IPS-20b (cell line): ENCODE measurements at regions not wholly inside any gene's neighbourhood (a gene's known extent, or its start where the extent isn't known, plus 50 kb on each side); places are given as distances from the start of the nearest gene placed in this dataset.
"Not testable (repeated sequence)": the region's sequence is repeated elsewhere in the genome, so short reads cannot be mapped to it uniquely, and the experiment has no call there.

Experiments
- H3K27ac ChIP-seq: one replicate; pipeline ENCODE4 v1.5.1; 2013; ENCODE audit warnings: low read length
- H3K27me3 ChIP-seq: 2 replicates; pipeline ENCODE4 v1.6.1; 2013; ENCODE audit warnings: mild to moderate bottlenecking, low read length, inconsistent platforms; ENCODE audit not compliant: insufficient read depth
- H3K36me3 ChIP-seq: 2 replicates; pipeline ENCODE4 v1.6.1; 2013; ENCODE audit warnings: low read depth, mild to moderate bottlenecking, inconsistent platforms, low read length, moderate library complexity; ENCODE audit not compliant: insufficient read depth
- H3K4me1 ChIP-seq: 2 replicates; pipeline ENCODE4 v1.6.1; 2013; ENCODE audit warnings: mild to moderate bottlenecking, control low read depth, inconsistent platforms, low read length, moderate library complexity; ENCODE audit not compliant: insufficient read depth
- H3K4me3 ChIP-seq: 2 replicates; pipeline ENCODE4 v1.5.1; 2013; ENCODE audit warnings: mild to moderate bottlenecking, low read length, inconsistent platforms
- H3K9ac ChIP-seq: 2 replicates; pipeline ENCODE4 v1.6.1; 2013; ENCODE audit warnings: low read depth, mild to moderate bottlenecking, inconsistent platforms, low read length, moderate library complexity
- H3K9me3 ChIP-seq: 2 replicates; pipeline ENCODE4 v1.6.1; 2013; ENCODE audit warnings: mild to moderate bottlenecking, low read depth, low read length, inconsistent platforms; ENCODE audit not compliant: insufficient read depth

- H3K4me1 ChIP-seq, H3K9ac ChIP-seq, H3K27me3 ChIP-seq, H3K9me3 ChIP-seq, H3K27ac ChIP-seq, H3K4me3 ChIP-seq, H3K36me3 ChIP-seq: not testable (repeated sequence)
Observed at GRCh38 chr18:34407471-34407870, 182.8 kb upstream of the NOL4 start.

GRCh38 chr18:34411952-34412351 is 187.2 kb upstream of the NOL4 start:
- H3K27me3 ChIP-seq: no peaks in the 10 kb centered on the region
- H3K36me3 ChIP-seq: no peaks in the 10 kb centered on the region
- H3K4me3 ChIP-seq: no peak overlapping the region
- H3K4me1 ChIP-seq: no peaks in the 10 kb centered on the region
- H3K9ac ChIP-seq: no peak overlapping the region
- no peaks in the 10 kb centered on the region for H3K9me3 ChIP-seq
- H3K27ac ChIP-seq: no peak overlapping the region

GRCh38 chr18:34431042-34431441 is 206.3 kb upstream of the NOL4 start:
- Histone ChIP-seq H3K4me1 (peaks cover 9% of the 10 kb centered on the region; the same call in 1 of the 2 replicates), H3K27me3 (no peaks in the 10 kb centered on the region)

GRCh38 chr18:34444622-34445021 is 219.9 kb upstream of the NOL4 start:
- H3K27ac ChIP-seq: no peak overlapping the region
- H3K4me1 ChIP-seq: no peaks in the 10 kb centered on the region
- no peak overlapping the region for H3K4me3 ChIP-seq
- no peaks in the 10 kb centered on the region for H3K27me3 ChIP-seq
- no peaks in the 10 kb centered on the region for H3K9me3 ChIP-seq
- no peaks in the 10 kb centered on the region for H3K36me3 ChIP-seq
- H3K9ac ChIP-seq: no peak overlapping the region

More at GRCh38 chr18:34431042-34431441, 206.3 kb upstream of the NOL4 start:
- H3K9me3 ChIP-seq: peaks cover 7% of the 10 kb centered on the region; the same call in 1 of the 2 replicates
- H3K4me3 ChIP-seq: no peak overlapping the region
- no peak overlapping the region for H3K27ac ChIP-seq
- H3K36me3 ChIP-seq: peaks cover 3% of the 10 kb centered on the region; the same call in 1 of the 2 replicates
- H3K9ac ChIP-seq: no peak overlapping the region

- no peaks in the 10 kb centered on the region for H3K9me3 ChIP-seq
- no peaks in the 10 kb centered on the region for H3K27me3 ChIP-seq
Observed at GRCh38 chr18:34448662-34449061, 223.9 kb upstream of the NOL4 start.

GRCh38 chr18:34457761-34458160 is 233.0 kb upstream of the NOL4 start:
- no peak overlapping the region for H3K4me3 ChIP-seq
- H3K27ac ChIP-seq: no peak overlapping the region
- peaks cover 6% of the 10 kb centered on the region; the same call in 1 of the 2 replicates for H3K9me3 ChIP-seq
- no peaks in the 10 kb centered on the region for H3K4me1 ChIP-seq
- H3K36me3 ChIP-seq: no peaks in the 10 kb centered on the region
- no peak overlapping the region for H3K9ac ChIP-seq
- H3K27me3 ChIP-seq: no peaks in the 10 kb centered on the region

More at GRCh38 chr18:34448662-34449061, 223.9 kb upstream of the NOL4 start:
- no peak overlapping the region for H3K9ac ChIP-seq
- H3K36me3 ChIP-seq: no peaks in the 10 kb centered on the region
- H3K4me1 ChIP-seq: no peaks in the 10 kb centered on the region
- H3K4me3 ChIP-seq: no peak overlapping the region
- H3K27ac ChIP-seq: no peak overlapping the region

- Histone ChIP-seq H3K27me3 (no peaks in the 10 kb centered on the region), H3K27ac (no peak overlapping the region), H3K36me3 (no peaks in the 10 kb centered on the region), H3K9me3 (peaks cover 6% of the 10 kb centered on the region; the same call in 1 of the 2 replicates), H3K9ac (no peak overlapping the region), H3K4me1 (no peaks in the 10 kb centered on the region), H3K4me3 (no peak overlapping the region)
Observed at GRCh38 chr18:34458410-34458977, 233.8 kb upstream of the NOL4 start.

- H3K9ac ChIP-seq: no peak overlapping the region
- peaks cover 6% of the 10 kb centered on the region; the same call in 1 of the 2 replicates for H3K9me3 ChIP-seq
- H3K27ac ChIP-seq: no peak overlapping the region
- no peak overlapping the region for H3K4me3 ChIP-seq
- no peaks in the 10 kb centered on the region for H3K4me1 ChIP-seq
- no peaks in the 10 kb centered on the region for H3K27me3 ChIP-seq
- no peaks in the 10 kb centered on the region for H3K36me3 ChIP-seq
Observed at GRCh38 chr18:34461266-34461665, 236.6 kb upstream of the NOL4 start.

GRCh38 chr18:34467058-34467457 is 242.3 kb upstream of the NOL4 start:
- no peak overlapping the region for H3K4me3 ChIP-seq
- no peak overlapping the region for H3K9ac ChIP-seq
- H3K27ac ChIP-seq: no peak overlapping the region
- no peaks in the 10 kb centered on the region for H3K4me1 ChIP-seq
- H3K9me3 ChIP-seq: no peaks in the 10 kb centered on the region; the same call in 1 of the 2 replicates
- H3K27me3 ChIP-seq: no peaks in the 10 kb centered on the region
- H3K36me3 ChIP-seq: no peaks in the 10 kb centered on the region

GRCh38 chr18:34480162-34480700 is 229.9 kb upstream of the DTNA start:
- peaks cover 21% of the 10 kb centered on the region; the same call in 1 of the 2 replicates for H3K4me1 ChIP-seq
- H3K27me3 ChIP-seq: no peaks in the 10 kb centered on the region
- H3K27ac ChIP-seq: no peak overlapping the region
- no peak overlapping the region for H3K9ac ChIP-seq
- H3K4me3 ChIP-seq: peak overlapping the region; percentile 2; the same call in 1 of the 2 replicates
- H3K36me3 ChIP-seq: no peaks in the 10 kb centered on the region
- H3K9me3 ChIP-seq: no peaks in the 10 kb centered on the region; the same call in 1 of the 2 replicates

- Histone ChIP-seq H3K4me1 (peaks cover 21% of the 10 kb centered on the region; the same call in 1 of the 2 replicates), H3K9me3 (no peaks in the 10 kb centered on the region; the same call in 1 of the 2 replicates), H3K27me3 (no peaks in the 10 kb centered on the region), H3K27ac (no peak overlapping the region), H3K9ac (no peak overlapping the region), H3K4me3 (no peak overlapping the region), H3K36me3 (no peaks in the 10 kb centered on the region)
Observed at GRCh38 chr18:34482204-34482603, 227.9 kb upstream of the DTNA start.

- Histone ChIP-seq H3K36me3 (no peaks in the 10 kb centered on the region), H3K4me3 (no peak overlapping the region), H3K27me3 (no peaks in the 10 kb centered on the region), H3K9me3 (no peaks in the 10 kb centered on the region; the same call in 1 of the 2 replicates), H3K4me1 (peaks cover 26% of the 10 kb centered on the region; the same call in 1 of the 2 replicates), H3K27ac (no peak overlapping the region), H3K9ac (no peak overlapping the region)
Observed at GRCh38 chr18:34483198-34483597, 226.9 kb upstream of the DTNA start.
